PC-9 (cell line): ENCODE measurements at regions not wholly inside any gene's neighbourhood (a gene's known extent, or its start where the extent isn't known, plus 50 kb on each side); places are given as distances from the start of the nearest gene placed in this dataset.

Source experiments
- CTCF ChIP-seq: fragments of 200-600 bp; sonication (generic); conservative IDR thresholded peaks from 2 replicates; pipeline ENCODE4 v1.6.1; 2017; ENCODE audit warnings: mixed run types, antibody characterized with exemption, mild to moderate bottlenecking, moderate library complexity
- EZH2 ChIP-seq: fragments of 200-600 bp; sonication (generic); IDR thresholded peaks from 2 replicates; pipeline ENCODE4 v1.8.0; 2017; ENCODE audit warnings: antibody characterized with exemption, low read depth

GRCh38 chr13:66189986-66190385, 1040.2 kb downstream of the PCDH9 start:
- TF ChIP-seq CTCF = no peak
- no peak for TF ChIP-seq EZH2
